Ishikawa (cell line): ENCODE measurements at regions not wholly inside any gene's neighbourhood (a gene's known extent, or its start where the extent isn't known, plus 50 kb on each side); places are given as distances from the start of the nearest gene placed in this dataset.
A peak's percentile ranks its signal among the peaks of the same experiment; 100 is the strongest.

ENCODE experiments used
- CEBPB ChIP-seq: IDR thresholded peaks from 2 replicates; pipeline ENCODE4 v1.6.1; 2012
- CREB1 ChIP-seq: IDR thresholded peaks from 2 replicates; pipeline ENCODE4 v1.6.1; 2012; ENCODE audit warnings: low read depth
- EGR1 ChIP-seq: IDR thresholded peaks from 2 replicates; pipeline ENCODE4 v1.6.1; 2012
- EP300 ChIP-seq: IDR thresholded peaks from 2 replicates; pipeline ENCODE4 v1.6.1; 2012; ENCODE audit warnings: borderline replicate concordance
- FOXM1 ChIP-seq: IDR thresholded peaks from 2 replicates; pipeline ENCODE4 v1.6.1; 2012; ENCODE audit warnings: low read depth, borderline replicate concordance
- NFIC ChIP-seq: IDR thresholded peaks from 2 replicates; pipeline ENCODE4 v1.6.1; 2012
- RAD21 ChIP-seq: IDR thresholded peaks from 2 replicates; pipeline ENCODE4 v1.6.1; 2012; ENCODE audit warnings: low read depth
- TAF1 ChIP-seq: IDR thresholded peaks from 2 replicates; pipeline ENCODE4 v1.6.1; 2012; ENCODE audit warnings: low read depth, mild to moderate bottlenecking
- TCF12 ChIP-seq: IDR thresholded peaks from 2 replicates; pipeline ENCODE4 v1.6.1; 2012; ENCODE audit warnings: low read depth
- TEAD4 ChIP-seq: IDR thresholded peaks from 2 replicates; pipeline ENCODE4 v1.6.1; 2012
- USF1 ChIP-seq: IDR thresholded peaks from 2 replicates; pipeline ENCODE4 v1.6.1; 2012
- YY1 ChIP-seq: IDR thresholded peaks from 2 replicates; pipeline ENCODE4 v1.6.1; 2012; ENCODE audit warnings: low read depth
- ZBTB7A ChIP-seq: IDR thresholded peaks from 2 replicates; pipeline ENCODE4 v1.6.1; 2012; ENCODE audit warnings: low read depth
- TF ChIP-seq, protein P1 (sequence below): IDR thresholded peaks from 2 replicates; pipeline ENCODE4 v1.6.1; 2012
- TF ChIP-seq, protein P2 (sequence below): IDR thresholded peaks from 2 replicates; pipeline ENCODE4 v1.6.1; 2012; ENCODE audit warnings: low read depth, mild to moderate bottlenecking

DNA sequence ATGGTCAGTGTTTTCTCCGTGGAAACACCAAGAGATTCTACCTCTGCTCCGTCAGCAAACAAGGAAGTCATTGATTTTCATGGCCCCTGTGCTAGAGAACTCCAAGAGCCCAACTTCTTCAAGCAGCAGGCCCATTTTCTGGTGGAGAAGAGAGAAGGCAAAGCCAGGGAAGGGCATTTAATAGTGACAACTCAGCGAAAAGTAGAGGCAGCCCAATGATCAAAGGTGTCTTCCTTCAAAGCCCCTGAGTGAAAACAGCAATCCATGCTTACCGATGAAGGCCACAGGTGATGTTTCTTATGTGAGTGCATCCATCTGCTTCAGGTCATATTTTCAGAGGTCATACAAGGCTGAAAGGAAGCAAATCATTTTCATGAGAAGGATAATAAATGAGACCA, 77.3 kb downstream of the VCPKMT start:
- no peak for TF ChIP-seq CREB1
- TF ChIP-seq EGR1: no peak
- TF ChIP-seq EP300: no peak
- no peak for TF ChIP-seq TAF1
- no peak for TF ChIP-seq NFIC
- TF ChIP-seq, protein P1, sequence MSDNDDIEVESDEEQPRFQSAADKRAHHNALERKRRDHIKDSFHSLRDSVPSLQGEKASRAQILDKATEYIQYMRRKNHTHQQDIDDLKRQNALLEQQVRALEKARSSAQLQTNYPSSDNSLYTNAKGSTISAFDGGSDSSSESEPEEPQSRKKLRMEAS: no peak
- TF ChIP-seq, protein P2, sequence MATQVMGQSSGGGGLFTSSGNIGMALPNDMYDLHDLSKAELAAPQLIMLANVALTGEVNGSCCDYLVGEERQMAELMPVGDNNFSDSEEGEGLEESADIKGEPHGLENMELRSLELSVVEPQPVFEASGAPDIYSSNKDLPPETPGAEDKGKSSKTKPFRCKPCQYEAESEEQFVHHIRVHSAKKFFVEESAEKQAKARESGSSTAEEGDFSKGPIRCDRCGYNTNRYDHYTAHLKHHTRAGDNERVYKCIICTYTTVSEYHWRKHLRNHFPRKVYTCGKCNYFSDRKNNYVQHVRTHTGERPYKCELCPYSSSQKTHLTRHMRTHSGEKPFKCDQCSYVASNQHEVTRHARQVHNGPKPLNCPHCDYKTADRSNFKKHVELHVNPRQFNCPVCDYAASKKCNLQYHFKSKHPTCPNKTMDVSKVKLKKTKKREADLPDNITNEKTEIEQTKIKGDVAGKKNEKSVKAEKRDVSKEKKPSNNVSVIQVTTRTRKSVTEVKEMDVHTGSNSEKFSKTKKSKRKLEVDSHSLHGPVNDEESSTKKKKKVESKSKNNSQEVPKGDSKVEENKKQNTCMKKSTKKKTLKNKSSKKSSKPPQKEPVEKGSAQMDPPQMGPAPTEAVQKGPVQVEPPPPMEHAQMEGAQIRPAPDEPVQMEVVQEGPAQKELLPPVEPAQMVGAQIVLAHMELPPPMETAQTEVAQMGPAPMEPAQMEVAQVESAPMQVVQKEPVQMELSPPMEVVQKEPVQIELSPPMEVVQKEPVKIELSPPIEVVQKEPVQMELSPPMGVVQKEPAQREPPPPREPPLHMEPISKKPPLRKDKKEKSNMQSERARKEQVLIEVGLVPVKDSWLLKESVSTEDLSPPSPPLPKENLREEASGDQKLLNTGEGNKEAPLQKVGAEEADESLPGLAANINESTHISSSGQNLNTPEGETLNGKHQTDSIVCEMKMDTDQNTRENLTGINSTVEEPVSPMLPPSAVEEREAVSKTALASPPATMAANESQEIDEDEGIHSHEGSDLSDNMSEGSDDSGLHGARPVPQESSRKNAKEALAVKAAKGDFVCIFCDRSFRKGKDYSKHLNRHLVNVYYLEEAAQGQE: no peak

DNA sequence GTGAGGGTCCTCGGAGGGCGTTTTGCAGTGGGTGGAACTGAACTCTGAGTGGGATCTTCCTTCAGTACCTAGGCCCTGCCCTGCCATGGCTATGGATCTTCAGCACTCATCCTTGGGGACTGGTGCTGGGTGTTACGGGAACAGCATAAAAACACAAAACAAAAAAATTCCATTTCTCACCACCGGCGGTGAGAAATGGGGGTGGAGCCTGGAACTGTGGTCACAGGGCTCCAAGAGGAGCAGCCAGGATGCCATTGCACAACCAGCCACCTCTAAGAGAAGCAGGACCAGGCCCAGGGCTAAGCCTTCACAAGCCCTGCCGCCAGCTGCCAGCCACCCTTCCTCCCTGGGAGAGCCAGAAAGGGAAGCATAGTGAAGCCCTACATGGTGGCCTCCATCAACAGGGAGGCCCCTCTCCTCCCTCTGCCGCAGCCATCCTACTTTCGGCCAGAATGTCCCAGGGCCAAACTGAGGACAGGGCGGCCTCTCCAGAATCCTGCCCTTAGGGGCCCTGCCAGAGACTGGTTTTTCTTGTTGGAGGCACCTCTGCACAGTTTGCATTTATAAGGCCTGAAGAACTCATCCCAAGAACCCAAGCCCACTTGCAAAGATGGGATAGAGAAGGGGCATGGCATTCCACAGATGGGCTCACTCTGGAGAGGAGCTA, 76.5 kb downstream of the VCPKMT start:
- TF ChIP-seq CREB1: no peak
- TF ChIP-seq TAF1: no peak

DNA sequence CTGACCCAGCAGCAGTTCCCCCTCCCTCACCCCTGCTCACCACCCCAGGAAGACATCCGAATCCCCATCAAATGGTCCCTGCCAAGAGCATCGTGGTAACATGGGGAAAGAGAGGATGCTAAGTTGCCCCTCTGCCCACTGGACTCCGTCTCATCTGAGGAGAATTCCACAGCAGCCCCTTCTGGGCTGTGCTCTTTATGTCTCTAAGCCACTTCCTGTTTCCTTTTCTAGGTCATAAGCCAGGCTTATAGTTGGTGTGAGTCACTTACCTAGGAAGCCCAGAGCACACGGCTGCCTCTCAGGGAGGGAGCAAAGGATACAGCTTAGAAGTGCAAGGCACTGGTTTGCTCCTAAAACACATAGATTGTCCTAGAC, 76.0 kb downstream of the VCPKMT start:
- TF ChIP-seq ZBTB7A (no peak), CREB1 (no peak), FOXM1 (no peak), TEAD4 (no peak), CEBPB (no peak), TAF1 (no peak), EP300 (no peak), USF1 (no peak), YY1 (no peak), NFIC (no peak), EGR1 (no peak), RAD21 (no peak), TCF12 (no peak)
- TF ChIP-seq, protein P1: no peak
- TF ChIP-seq, protein P2: no peak

DNA sequence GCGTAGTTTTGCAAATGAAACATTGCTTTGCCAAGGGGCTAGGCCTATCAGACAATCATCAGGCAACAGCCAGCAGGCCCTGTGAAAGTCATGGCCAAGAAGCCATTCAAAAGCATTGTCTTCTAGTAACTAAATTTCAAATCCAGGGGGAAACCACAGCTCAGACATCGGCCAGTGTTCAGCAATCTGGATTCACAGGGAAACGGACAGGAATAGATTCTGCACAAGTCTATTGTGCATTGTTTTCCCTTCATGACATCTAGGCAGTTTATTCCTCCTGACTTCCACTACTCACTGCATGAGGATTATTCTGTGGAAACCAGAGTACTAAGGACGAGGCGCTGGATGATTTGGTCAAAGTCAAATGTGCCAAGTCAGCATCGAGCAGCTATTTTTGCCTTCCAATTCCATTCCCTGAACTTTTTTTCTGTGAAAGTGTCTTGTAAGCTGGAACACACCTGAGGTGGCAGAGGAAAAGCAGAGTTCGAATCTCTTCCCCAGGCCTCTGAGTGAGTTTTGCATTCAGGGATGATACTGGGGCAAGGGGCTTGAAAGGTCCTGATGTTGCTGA, 75.4 kb downstream of the VCPKMT start:
- TF ChIP-seq FOXM1 (no peak), CEBPB (no peak), CREB1 (no peak), EGR1 (no peak), TCF12 (no peak), RAD21 (no peak), EP300 (no peak), TEAD4 (no peak), USF1 (no peak)
- TF ChIP-seq, protein P1: no peak

GRCh38 chr14:50041980-50042379, 74.4 kb downstream of the VCPKMT start:
- TF ChIP-seq YY1 (no peak), USF1 (peak; percentile 71), NFIC (no peak), RAD21 (no peak)

GRCh38 chr14:50044042-50044651, 72.2 kb downstream of the VCPKMT start:
- TF ChIP-seq ZBTB7A (no peak), CREB1 (no peak), EGR1 (no peak), NFIC (no peak), USF1 (no peak), TAF1 (no peak), YY1 (no peak)
- TF ChIP-seq, protein P2: no peak
